GM21576 (cell line): ENCODE measurements at regions not wholly inside any gene's neighbourhood (a gene's known extent, or its start where the extent isn't known, plus 50 kb on each side); places are given as distances from the start of the nearest gene placed in this dataset.
"Not testable (repeated sequence)": the region's sequence is repeated elsewhere in the genome, so short reads cannot be mapped to it uniquely, and the experiment has no call there.

Experiments used
- ATAC-seq: cut with Tn5 transposase; IDR thresholded peaks from one replicate; pipeline ENCODE4 v1.9.1; 2021; ENCODE audit warnings: mild to moderate bottlenecking, moderate library complexity; ENCODE audit not compliant: unreplicated experiment

DNA sequence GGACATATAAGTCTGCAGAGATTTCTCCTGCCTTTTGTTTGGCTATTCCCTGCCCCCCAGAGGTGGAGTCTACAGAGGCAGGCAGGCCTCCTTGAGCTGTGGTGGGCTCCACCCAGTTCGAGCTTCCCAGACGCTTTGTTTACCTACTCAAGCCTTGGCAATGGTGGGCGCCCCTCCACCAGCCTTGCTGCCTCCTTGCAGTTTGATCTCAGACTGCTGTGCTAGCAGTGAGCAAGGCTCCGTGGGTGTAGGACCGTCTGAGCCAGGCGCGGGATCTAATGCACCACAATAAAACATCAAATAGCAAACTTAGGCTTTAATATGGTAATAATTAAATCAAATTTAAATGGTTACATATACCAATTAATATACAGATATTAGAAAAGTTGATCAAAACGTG is 525.4 kb downstream of the RERGL start:
- not testable (repeated sequence) for ATAC-seq

DNA sequence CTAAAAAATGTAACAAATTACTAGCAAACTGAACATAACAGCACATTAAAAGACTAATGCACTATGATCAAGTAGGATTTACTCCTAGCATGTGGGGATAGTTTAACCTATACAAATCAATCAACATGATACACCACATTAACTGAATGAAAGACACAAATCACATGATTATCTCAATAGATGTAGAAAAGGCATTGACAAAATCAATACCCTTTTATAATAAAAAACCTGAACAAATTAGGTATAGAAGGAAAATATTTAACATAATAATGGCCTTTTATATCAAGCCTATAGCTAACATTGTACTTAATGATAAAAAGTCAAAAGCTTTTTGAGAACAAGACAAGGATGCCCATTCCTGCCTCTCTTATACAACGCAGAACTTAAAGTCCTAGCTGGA is 540.0 kb downstream of the RERGL start:
- no peak for ATAC-seq

DNA sequence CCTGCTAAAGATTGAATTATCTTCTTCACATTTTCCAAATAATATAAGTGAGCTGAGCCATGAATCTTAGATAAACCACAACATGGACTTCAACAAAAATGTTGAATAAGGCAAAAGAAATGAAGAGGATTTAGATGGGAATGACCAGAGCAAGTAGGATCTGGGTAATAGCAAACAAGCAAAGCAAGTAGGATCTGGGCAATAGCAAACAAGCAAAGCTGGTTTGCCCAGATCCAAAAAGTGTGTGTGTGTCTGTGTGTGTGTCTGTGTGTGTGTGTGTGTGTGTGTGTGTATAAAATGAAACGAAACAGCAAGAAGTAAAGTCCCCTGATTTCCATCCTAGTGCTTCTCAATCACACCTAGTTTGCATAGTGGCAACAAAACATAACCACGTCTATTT is 549.1 kb downstream of the RERGL start:
- ATAC-seq = no peak

DNA sequence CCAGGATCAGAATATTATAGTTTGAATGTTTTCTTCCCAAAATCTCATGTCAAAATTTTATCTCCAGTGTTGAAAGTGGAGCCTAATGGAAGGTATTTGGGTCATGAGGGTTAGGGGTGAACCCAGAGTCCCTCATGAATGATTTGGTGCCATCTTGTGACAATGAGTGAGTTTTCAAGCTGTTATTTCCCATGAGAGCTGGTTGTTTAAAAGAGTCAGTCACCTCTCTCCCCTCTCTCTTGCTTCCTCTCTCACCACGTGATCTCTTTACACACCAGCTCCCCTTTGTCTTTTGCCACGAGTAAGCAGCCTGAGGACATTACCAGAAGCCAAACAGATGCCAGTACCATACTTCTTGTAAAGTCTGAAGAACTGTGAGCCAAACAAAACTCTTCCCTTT is 561.6 kb downstream of the RERGL start:
- ATAC-seq = no peak

DNA sequence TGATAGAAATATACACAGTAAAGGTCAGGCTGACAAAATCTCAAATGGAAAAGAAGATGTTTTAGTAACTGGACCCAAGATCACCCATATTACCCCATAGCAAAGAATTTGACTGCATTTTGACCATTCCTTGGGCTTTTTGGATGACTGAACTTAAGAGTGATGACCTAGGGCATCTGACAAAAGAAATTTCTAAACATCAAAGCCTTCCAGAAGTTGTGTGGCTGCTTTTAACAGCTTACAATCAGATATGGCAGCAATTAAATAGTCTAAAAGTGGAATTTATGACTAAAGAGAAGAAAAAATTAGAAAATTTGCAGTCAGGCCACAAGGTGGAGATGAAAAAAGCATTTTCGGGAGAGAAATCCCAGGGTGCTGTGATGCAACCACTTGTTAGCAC is 563.0 kb downstream of the RERGL start:
- ATAC-seq = no peak

DNA sequence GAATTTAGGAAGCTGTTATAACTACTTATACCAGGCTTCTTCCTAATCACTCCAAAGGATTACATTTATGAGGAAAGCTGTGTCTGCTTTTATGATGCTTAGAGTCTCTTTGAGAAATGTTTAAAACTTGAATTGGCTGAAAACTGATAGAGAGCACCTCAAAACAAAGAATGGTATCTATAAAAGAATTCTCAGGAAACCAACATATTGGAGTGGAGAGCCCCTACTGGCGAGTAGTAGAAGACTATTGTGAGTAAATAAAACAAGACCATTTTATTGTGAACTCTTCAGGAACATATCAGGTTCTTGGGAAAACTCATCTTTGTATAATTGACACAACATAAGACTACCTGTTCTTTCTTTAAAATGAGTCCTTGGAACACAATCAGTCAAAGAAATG is 578.6 kb downstream of the RERGL start:
- no peak for ATAC-seq

DNA sequence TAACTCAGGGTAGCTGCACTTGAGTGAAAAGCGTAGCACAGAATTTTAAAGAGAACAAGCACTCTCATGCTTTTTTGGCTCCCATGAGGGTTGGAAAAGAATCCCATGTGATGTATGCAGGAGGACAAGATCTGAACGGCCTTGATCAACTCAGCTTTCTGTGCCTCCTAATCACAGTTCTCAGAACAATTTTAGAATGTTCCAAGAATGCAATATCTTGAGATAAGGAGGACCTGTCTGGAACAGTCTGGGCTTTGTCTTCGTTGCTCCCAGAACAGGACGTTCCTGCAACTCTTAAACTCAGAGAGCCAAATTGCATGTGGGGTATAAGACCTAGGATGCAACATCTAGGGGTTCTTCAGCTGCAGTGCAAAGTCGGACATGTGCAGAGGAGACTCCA is 582.7 kb downstream of the RERGL start:
- no peak for ATAC-seq

DNA sequence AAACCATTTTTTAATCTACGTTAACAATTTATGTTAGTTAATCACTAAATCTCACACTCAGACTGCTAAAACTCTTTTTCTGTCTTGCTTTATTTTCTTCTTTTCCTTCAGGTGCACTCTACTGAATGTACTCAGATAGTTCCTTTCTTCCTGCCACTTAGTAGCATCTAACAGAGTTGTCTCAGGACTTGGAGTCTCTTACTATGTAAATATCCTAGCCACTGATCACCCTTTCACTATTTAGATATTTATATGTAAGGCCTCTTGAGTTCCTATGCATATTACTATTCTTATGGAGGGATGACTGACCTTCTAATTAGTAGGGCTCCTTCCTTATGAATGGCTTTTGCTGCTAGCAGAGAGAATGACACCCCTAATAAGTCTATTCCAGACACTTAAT is 586.3 kb downstream of the RERGL start:
- ATAC-seq = no peak

DNA sequence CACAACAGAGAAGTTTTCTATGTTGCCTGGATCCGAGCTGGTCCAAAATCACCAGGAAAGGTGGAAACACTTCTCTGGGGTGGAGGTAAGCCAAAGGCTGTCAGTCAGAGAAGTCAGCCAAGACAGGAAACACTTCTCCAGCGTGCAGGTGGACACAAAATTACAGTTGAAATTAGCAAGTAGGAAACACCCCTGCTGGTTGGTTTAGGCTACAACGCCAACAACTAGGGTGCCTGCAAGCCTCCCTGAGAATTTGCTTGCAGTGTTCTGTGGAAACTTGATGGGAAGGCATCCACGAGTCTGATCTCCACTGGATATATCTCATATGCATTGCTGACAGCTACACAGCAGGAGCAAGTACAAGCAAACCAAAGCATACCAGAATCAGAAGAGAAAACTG is 600.5 kb downstream of the RERGL start:
- ATAC-seq = no peak

DNA sequence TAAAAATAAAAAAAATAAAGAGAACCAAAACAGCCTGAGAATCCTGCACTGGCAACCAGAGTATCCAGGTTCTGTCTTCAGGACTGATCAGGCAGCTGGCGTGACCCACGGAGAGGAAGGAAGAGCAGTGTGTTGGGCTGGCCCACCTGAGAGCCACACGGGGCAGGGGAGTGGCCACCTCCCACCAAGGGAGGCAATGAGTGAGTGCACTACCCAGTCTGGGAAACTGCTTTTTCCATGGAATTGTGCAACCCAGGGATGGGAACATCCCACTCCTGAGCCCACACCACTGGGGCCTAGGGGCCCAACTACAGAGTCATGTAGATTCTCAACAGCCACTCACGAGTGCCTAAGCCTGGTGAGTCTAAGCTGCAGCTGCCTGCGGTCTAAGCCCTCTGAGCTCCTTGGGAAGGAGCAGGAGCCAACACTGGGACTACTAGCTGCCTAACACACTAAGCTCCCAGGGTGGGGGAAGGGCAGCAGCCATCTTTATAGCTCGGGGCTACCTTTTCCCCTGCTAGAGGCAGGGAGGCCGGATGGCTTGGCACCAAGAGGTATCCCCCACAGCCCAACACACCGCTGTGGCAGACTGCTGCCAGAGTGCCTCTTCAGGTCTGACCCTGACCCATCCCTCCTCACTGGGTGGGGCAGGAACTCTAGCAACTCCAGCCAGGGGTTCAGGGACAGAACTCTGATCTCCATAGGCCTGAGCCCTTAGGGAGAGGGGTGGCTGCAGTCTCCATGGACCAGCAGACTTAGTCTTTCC is 610.9 kb downstream of the RERGL start:
- no peak for ATAC-seq

DNA sequence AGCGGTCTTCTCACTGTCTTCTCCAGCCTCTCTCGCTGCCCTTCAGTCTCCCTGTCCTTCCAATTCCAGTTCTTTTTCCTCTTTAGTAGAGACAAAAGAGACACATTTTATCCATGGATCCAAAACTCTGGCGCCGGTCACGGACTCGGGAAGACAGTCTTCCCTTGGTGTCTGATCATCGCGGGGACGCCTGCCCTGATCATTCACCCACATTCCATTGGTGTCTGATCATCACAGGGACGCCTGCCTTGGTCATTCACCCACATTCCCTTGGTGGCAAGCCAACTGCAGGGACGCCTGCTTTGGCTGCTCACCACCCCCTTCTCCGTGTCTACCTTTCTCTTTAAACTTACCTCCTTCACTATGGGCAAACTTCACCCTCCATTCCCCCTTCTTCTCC is 619.5 kb downstream of the RERGL start:
- no peak for ATAC-seq

DNA sequence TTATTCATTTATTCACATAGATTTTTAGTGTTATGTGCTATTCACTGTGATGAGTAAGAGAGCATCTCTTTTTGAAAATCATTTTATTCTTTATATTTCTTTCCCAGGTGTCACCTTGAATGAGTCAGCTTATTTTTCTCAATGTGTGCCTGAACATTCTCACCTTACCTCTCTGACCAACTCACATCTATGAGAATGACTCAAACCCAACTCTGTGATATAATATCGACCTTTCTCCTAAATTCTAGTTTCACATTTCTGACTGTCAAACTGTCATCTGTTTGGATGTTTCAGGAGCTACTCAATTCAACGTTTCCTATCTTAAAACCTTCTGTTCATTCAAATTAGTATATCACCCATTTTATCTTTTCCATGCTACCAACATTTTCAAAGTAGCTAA is 630.8 kb downstream of the RERGL start:
- no peak for ATAC-seq

DNA sequence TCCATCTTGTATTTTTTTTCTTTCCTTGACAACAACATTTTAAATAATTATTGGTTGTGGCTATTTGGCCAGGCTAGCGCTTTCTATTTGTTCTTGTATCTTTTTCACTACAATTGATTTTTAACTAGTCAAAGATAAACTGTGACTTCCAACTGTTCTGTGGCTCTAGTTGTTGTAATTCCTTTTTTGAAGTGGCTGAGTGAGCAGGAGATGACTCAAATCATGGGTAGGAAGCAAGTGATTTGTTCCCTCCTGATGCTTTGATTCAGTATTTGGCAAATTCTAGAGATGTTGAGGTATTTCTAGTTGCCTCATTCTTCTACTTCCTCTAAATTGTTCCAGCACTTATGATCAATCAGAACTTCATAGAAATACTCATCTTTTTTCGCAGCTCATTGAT is 633.5 kb downstream of the RERGL start:
- ATAC-seq = no peak

DNA sequence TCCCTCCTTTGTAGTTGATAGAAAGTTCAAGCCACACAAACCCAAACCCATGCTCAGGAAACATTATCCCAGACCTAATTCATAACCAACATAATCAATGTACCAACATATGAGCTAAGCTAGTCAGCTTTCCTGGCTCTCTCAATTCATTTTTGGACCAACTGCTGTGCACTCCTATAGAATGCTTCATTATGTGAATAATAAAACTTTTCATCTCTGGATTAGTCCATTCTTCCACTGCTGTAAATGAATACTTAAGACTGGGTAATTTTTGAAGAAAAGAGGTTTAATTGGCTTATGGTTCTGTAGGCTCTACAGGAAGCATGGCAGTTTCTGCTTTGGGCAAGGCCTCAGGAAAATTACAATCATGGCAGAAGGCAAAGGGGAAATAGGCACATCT is 651.9 kb downstream of the RERGL start:
- no peak for ATAC-seq

DNA sequence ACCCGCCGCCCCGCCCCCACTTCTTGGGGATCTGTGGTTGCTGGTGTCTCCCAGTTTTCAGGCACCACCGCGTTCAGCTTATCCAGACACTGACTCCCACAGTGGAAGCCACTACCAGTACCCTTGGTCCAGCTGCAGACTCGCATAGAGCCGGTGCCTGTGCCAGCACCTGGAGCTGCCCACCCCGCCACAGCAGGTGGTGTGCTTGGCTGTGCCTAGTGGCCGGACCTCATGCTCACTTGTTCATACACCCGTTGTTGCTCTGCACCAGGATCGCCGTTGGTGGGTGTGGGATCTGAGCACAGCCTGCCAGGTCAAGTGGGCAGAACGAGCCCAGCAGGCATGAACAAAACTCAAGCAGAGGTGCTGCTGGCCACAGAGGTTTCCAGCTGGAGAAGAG is 673.2 kb downstream of the RERGL start:
- no peak for ATAC-seq

DNA sequence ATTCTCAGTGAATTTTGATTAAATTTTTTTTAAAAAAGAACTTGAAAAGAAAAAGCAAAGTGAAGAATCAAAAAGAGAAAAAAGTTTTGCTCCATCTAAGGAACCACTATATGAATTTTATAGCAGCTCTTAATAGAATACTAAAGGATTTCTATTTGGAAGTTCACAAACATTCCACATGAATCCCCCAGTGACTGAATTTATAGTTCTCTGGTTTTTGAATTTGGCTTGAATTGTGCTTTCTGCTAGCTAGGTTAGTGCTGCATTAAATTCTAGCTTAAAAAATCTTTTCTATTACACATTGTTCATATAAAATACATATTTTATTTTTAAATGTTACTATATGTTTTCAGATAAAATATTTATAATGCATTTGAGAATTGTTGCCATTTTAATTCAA is 675.4 kb downstream of the RERGL start:
- ATAC-seq = no peak

DNA sequence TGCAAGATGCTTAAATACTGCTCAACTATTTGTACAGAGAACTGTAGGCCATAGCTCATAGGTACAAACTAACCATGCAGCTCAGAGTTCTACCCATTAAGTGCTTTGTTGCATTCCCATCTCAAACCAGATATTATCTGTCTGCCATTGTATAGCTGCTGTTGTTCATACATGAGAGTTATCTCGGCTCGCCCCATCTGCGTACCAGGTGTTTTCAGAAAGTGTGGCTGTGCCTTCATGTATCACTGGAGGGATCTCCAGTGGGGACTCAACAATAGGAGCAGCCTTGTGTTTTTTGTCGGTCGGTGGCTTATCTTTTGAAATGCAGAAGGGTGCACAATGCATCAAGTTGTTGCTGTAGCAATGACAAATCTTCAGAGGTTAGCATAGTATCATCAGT is 678.3 kb downstream of the RERGL start:
- ATAC-seq = no peak

DNA sequence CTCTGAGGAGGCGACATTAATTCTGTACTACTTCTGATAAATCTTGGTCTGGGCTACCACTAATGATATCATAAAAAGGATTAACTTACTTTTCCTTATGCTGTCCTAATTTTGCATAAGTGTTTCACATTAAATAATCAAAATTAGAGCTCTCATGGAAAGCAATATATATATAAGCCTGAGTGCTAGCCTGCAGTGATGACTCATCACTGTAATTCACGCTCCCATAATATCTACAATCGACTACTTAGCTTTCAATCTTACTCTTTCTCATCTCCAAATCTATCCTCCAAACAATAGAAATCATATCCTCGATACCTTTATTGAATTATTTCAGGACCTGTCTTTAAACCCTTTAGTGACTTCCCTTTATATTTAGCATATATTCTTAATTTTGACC is 701.3 kb downstream of the RERGL start:
- no peak for ATAC-seq

DNA sequence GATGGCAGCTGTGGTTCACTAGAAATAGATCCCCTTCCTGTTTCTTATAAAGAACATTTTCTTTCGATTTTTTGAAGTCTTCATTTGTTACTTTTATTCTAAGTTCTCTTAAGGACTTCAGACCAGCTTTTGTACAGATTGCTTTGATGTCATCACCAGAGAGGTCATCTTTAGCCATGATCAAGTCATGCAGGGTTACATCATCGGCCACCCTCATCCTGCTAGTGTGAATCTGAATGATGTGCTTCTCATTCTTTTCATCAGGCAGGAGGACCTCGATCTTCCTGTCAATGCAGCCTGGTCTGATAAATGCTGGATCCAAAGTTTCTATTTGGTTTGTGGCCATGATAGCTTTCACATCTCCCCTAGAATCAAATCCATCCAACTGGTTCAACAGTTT is 706.7 kb downstream of the RERGL start:
- no peak for ATAC-seq

DNA sequence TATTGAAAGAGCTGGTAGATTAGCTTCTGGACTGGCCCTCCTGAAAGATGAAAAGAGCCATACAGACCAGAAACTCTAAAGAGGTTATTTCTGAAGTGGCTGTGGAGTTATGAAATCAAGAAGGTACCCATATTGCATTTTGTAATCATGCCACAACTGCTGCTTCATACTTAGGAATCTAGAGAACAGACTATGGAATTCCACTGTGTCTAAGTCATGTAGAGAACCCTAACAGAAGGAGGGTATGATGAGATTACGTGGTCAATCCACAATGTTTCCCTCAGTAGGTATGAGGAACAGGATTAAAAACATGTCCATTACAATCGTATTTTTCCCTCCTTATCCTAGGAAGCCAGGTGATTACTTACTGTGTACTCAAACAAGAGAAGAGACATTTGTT is 708.8 kb downstream of the RERGL start:
- ATAC-seq = no peak

DNA sequence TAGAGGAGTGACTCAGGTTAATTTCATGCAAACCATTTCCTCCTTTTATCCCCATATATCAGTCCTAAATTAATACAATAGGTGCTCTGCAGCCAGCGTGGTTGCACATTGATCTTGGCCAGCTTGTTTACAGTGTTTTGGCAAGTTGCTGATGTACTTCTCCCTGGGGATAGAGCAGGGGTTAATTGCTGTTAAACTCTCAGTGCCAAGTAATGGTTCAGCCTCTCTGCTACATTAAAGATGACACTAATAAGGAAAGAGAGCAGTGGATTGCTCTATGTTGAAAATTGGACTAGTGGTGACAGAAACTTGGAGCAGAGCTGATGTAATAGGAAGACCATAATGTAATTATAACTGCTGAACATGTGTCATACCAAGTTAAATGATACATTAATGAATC is 717.5 kb downstream of the RERGL start:
- no peak for ATAC-seq

DNA sequence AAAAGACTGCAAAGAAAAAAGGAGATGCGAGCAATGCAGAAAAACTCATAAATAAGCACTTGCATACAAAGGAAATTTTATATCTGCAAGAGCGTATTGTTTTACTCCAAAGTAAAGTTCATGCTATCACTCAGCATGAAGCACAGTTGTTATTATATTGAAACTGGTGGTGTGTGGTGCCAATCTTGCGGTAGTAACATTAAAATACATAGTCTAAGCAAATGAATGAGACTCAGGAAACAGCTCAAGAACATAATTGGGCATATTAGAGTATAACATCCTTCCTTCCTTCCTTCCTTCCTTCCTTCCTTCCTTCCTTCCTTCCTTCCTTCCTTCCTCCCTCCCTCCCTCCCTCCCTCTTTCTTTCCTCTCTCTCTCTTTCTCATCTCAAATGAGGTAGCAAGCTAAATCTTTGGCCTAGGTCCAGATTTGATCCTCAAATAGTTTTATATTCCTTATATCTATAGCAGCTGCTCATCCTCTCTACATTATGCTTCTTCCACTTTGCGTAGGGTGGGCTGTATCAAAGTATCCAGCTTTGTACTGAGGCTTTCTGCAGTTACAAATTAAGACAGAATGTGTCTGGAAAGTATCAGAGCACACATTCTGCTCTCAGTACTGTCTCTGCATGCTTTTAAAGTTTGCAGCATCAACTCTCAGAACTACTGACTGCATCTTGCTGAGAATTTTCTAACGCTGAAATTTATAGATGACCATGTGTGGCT is 718.3 kb downstream of the RERGL start:
- no peak for ATAC-seq

DNA sequence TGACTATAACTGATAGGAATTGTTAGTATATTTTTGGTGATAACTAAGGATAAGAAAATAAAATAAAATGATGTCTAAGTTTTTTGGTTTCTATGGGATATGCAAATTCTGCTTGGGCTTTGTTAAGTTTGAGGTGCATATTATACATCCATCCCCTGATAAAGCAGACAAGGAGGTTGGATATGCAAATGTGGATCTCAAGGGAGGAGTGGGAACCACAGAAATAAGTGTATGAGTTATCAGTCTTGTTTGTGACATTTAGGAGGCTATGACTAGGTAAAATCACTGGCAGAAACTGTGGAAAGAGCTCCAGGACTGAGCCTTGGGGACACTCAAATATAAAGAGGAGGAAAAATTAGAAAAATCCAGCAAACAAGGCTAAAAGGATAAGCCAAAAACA is 719.4 kb downstream of the RERGL start:
- no peak for ATAC-seq
